ENCODE measurements at regions not wholly inside any gene's neighbourhood (a gene's known extent, or its start where the extent isn't known, plus 50 kb on each side); places are given as distances from the start of the nearest gene placed in this dataset.

DNA sequence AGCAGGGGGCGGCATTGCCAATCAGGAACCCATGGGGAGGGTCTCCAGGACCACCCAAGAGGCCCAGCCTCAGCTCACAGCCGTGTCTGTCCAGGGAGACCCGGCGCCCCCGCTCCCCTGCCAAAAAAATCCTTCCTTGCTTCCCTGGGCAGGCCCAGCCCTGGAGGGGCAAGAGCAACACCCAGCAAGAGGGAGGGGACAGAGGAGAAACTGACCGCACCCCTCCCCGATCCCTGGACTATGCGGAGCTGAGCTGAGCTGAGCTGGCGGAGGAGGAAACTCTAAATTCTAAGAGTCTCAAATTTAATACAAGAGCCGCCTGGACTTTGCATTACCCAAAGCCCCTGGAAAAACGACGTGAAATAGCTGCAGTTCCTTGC is 52.0 kb upstream of the SHISAL1 start:
- BruUV-seq (replicated peaks) = no TSS peak
- Mint-ChIP-seq H3K9me3 (ENCODE audit: low read depth, unreplicated experiment) (no peaks in the 10 kb centered on the region), H3K4me3 (ENCODE audit: low read depth, unreplicated experiment) (no peak overlapping the region), H3K27ac (ENCODE audit: unreplicated experiment) (no peak overlapping the region), H3K27me3 (ENCODE audit: unreplicated experiment) (peaks cover 61% of the 10 kb centered on the region), H3K4me1 (ENCODE audit: low read depth, unreplicated experiment) (peaks cover 36% of the 10 kb centered on the region), H3K36me3 (ENCODE audit: insufficient read depth, unreplicated experiment) (peaks cover 5% of the 10 kb centered on the region)
- intact Hi-C loops (cut with micrococcal nuclease; ENCODE audit: unreplicated experiment) = no loop called here
- no peak for DNase-seq
- CTCF ChIA-PET = no interaction called here
- TF ChIP-seq, protein P1, sequence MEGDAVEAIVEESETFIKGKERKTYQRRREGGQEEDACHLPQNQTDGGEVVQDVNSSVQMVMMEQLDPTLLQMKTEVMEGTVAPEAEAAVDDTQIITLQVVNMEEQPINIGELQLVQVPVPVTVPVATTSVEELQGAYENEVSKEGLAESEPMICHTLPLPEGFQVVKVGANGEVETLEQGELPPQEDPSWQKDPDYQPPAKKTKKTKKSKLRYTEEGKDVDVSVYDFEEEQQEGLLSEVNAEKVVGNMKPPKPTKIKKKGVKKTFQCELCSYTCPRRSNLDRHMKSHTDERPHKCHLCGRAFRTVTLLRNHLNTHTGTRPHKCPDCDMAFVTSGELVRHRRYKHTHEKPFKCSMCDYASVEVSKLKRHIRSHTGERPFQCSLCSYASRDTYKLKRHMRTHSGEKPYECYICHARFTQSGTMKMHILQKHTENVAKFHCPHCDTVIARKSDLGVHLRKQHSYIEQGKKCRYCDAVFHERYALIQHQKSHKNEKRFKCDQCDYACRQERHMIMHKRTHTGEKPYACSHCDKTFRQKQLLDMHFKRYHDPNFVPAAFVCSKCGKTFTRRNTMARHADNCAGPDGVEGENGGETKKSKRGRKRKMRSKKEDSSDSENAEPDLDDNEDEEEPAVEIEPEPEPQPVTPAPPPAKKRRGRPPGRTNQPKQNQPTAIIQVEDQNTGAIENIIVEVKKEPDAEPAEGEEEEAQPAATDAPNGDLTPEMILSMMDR (IDR thresholded peaks at IDR 0.05; ENCODE audit: unreplicated experiment) = no peak

DNA sequence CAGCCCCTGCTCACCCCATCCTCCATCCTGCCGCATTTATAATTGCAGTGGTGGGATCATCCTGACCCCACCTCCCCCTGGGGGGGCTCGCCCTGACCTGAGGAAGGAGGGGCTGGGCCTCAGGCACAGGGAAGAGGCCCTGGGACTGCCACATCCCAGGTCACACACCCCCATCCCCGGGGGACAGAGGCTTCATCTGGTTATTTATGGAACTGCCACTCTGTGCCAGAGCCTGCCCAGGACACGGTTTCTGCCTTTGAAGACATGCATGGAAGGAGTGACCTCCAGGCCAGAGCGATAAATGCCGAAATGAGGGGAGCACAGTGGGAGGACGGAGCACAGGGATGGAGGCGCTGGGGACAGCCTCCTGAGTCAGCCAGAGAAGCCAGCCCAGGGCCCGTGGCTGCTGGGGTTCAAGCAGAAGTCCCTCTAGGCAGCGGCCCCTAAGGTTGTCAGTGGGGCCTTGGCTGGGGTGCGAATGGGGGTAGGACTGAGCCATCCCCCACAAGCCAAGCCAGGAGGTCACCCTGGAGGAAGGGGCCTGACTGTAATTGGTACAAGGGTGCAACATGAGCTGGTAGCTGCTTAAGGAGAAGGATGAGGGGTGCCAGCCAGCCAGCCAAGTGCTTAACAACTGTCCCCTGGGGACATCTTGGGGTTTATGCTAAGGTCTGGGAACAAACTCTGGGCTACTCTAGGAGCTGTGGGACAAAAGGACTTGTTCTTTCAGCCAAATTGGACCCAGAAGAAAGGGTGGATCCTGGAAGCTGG is 51.4 kb upstream of the SHISAL1 start:
- peaks cover 10% of the 10 kb centered on the region for H3K36me3 Mint-ChIP-seq (ENCODE audit: insufficient read depth, unreplicated experiment)
- H3K9me3 Mint-ChIP-seq (ENCODE audit: low read depth, unreplicated experiment) = no peaks in the 10 kb centered on the region
- CTCF ChIA-PET = no interaction called here
- H3K27me3 Mint-ChIP-seq (ENCODE audit: unreplicated experiment) = peaks cover 60% of the 10 kb centered on the region
- H3K4me3 Mint-ChIP-seq (ENCODE audit: low read depth, unreplicated experiment) = no peak overlapping the region
- peaks cover 36% of the 10 kb centered on the region for H3K4me1 Mint-ChIP-seq (ENCODE audit: low read depth, unreplicated experiment)
- no peak for DNase-seq
- TF ChIP-seq, protein P1 (IDR thresholded peaks at IDR 0.05; ENCODE audit: unreplicated experiment) = no peak
- intact Hi-C loops (cut with micrococcal nuclease; ENCODE audit: unreplicated experiment) = no loop called here
- no peak overlapping the region for H3K27ac Mint-ChIP-seq (ENCODE audit: unreplicated experiment)
- BruUV-seq (replicated peaks) = no TSS peak

DNA sequence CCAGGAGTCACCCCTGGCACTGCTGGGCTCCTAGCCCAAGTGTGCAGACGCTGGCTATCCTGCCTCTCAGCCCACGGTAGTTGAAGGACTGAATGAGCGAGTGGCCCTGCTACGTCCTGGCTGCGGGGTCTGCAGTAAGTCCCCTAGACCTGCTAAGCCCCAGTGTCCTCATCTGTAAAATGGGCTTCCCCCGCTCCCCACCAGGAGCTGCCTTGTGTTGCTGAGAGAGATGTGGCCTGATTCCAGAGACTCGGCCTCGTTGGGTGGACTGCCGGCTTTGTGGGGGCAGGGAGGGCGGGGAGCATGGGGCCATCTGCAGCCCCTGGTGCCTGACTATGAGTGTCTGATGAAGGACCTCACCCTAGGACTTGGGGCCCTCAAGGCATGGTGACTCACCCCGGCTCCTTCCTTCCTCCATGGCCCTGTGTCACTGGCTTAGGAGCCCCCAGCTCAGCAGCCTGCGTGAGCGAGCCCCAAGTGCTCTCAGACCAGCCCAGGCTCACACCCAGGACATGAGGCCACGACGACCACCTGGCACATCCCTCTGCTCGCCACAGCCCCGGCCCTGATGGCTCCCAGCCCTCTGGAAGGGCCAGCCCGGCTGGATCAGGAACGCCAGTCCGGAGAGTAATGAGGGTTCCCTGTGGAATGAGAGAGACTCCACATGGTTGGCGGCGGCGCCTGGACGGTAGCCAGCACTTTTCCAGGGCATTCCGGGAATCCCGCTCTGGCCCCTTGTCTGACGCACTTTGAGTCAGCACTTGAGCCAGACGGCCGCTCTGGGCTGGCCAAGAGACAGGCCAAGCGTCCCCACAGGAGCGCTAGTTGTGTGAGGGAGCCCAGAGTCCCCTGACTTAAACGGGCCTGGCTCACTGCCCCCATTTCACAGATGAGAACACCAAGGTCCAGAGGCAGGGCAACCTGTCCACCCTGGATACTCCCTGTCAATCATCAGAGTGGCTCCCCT is 50.5 kb upstream of the SHISAL1 start:
- TF ChIP-seq, protein P1 (IDR thresholded peaks at IDR 0.05; ENCODE audit: unreplicated experiment) = no peak
- intact Hi-C loops (cut with micrococcal nuclease; ENCODE audit: unreplicated experiment) = no loop called here
- CTCF ChIA-PET = no interaction called here
- no TSS peak for BruUV-seq (replicated peaks)
- H3K4me1 Mint-ChIP-seq (ENCODE audit: low read depth, unreplicated experiment) = peaks cover 36% of the 10 kb centered on the region
- H3K9me3 Mint-ChIP-seq (ENCODE audit: low read depth, unreplicated experiment) = no peaks in the 10 kb centered on the region
- DNase-seq = peak; percentile 76
- peaks cover 10% of the 10 kb centered on the region for H3K36me3 Mint-ChIP-seq (ENCODE audit: insufficient read depth, unreplicated experiment)
- H3K4me3 Mint-ChIP-seq (ENCODE audit: low read depth, unreplicated experiment) = no peak overlapping the region
- no peak overlapping the region for H3K27ac Mint-ChIP-seq (ENCODE audit: unreplicated experiment)
- H3K27me3 Mint-ChIP-seq (ENCODE audit: unreplicated experiment) = peaks cover 60% of the 10 kb centered on the region

DNA sequence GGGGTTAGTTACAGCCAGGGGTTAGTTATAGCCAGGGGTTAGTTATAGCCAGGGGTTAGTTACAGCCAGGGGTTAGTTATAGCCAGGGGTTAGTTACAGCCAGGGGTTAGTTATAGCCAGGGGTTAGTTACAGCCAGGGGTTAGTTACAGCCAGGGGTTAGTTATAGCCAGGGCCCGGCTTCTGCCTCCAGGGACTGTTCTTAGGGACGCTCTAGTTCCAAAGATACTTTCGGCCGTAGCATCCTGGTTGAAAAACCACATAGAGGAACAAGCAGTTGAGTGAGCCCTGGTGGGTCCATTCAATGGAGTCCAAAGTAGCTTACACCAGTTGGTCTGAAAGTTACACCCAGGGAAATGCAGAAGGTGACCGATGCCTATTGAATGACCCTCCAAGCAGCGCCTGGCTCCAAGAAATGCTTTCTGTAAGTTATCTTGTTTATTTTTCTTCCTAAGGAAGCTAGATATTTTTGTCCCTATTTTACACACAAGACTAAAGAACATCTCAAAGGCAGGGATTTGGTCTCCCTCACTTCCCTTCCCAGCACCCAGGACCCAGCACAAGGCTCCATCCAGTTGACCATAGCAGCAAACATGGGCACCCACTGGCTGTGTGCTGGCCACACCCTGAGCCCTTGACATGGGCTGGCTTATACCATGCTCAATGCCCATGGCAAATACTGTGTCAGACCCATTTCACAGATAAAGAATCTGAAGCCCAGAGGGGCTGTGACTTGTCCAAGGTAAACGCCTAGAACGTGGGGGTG is 49.7 kb upstream of the SHISAL1 start:
- intact Hi-C loops (cut with micrococcal nuclease; ENCODE audit: unreplicated experiment) = no loop called here
- peaks cover 36% of the 10 kb centered on the region for H3K4me1 Mint-ChIP-seq (ENCODE audit: low read depth, unreplicated experiment)
- no peaks in the 10 kb centered on the region for H3K9me3 Mint-ChIP-seq (ENCODE audit: low read depth, unreplicated experiment)
- no peak overlapping the region for H3K27ac Mint-ChIP-seq (ENCODE audit: unreplicated experiment)
- H3K4me3 Mint-ChIP-seq (ENCODE audit: low read depth, unreplicated experiment) = no peak overlapping the region
- peaks cover 10% of the 10 kb centered on the region for H3K36me3 Mint-ChIP-seq (ENCODE audit: insufficient read depth, unreplicated experiment)
- no TSS peak for BruUV-seq (replicated peaks)
- no peak for DNase-seq
- CTCF ChIA-PET = no interaction called here
- H3K27me3 Mint-ChIP-seq (ENCODE audit: unreplicated experiment) = peaks cover 62% of the 10 kb centered on the region
- TF ChIP-seq, protein P1 (IDR thresholded peaks at IDR 0.05; ENCODE audit: unreplicated experiment) = no peak

Data from Calu3 (cell line).